GM23338 (cell line): ENCODE measurements at regions not wholly inside any gene's neighbourhood (a gene's known extent, or its start where the extent isn't known, plus 50 kb on each side); places are given as distances from the start of the nearest gene placed in this dataset.

ENCODE experiments used
- ATAC-seq: fragments of 200-7000 bp; cut with Tn5 transposase; 3 replicates; pipeline ENCODE4 v1.9.1; 2020
- DNase-seq: peaks from one replicate; pipeline ENCODE4 v3.0.0-alpha.2; 2015; ENCODE audit warnings: low spot score
- H2AFZ ChIP-seq: fragments of 200-600 bp; sonication (generic); 2 replicates; pipeline ENCODE4 v1.8.0; 2016; ENCODE audit warnings: antibody characterized with exemption, mild to moderate bottlenecking, moderate library complexity
- H3F3A ChIP-seq: fragments of 200-600 bp; sonication (generic); replicated peaks from 2 replicates; pipeline ENCODE4 v1.8.0; 2017; ENCODE audit warnings: antibody characterized with exemption, mixed run types, low read depth
- H3K27ac ChIP-seq: fragments of 200-600 bp; sonication (generic); 2 replicates; pipeline ENCODE4 v1.6.1; 2016; ENCODE audit warnings: low read depth
- H3K27me3 ChIP-seq: fragments of 200-600 bp; sonication (generic); 2 replicates; pipeline ENCODE4 v1.8.0; 2016; ENCODE audit warnings: mild to moderate bottlenecking, mixed run types, moderate library complexity; ENCODE audit not compliant: insufficient read depth
- H3K36me3 ChIP-seq: fragments of 200-600 bp; sonication (generic); 2 replicates; pipeline ENCODE4 v1.8.0; 2016; ENCODE audit warnings: mild to moderate bottlenecking; ENCODE audit not compliant: insufficient read depth
- H3K4me1 ChIP-seq: fragments of 200-600 bp; sonication (generic); 2 replicates; pipeline ENCODE4 v1.8.0; 2016; ENCODE audit warnings: mild to moderate bottlenecking, moderate library complexity; ENCODE audit not compliant: insufficient read depth
- H3K4me2 ChIP-seq: fragments of 200-600 bp; sonication (generic); 2 replicates; pipeline ENCODE4 v1.7.1; 2017; ENCODE audit warnings: mixed run types
- H3K4me3 ChIP-seq: fragments of 200-600 bp; sonication (generic); 2 replicates; pipeline ENCODE4 v1.6.1; 2016; ENCODE audit warnings: mixed run types
- H3K79me2 ChIP-seq: fragments of 200-600 bp; sonication (generic); replicated peaks from 2 replicates; pipeline ENCODE4 v1.8.0; 2017; ENCODE audit warnings: mild to moderate bottlenecking; ENCODE audit not compliant: insufficient read depth
- H3K9me2 ChIP-seq: fragments of 200-600 bp; sonication (generic); 2 replicates; pipeline ENCODE4 v1.8.0; 2017; ENCODE audit not compliant: insufficient read depth
- H4K20me1 ChIP-seq: fragments of 200-600 bp; sonication (generic); replicated peaks from 2 replicates; pipeline ENCODE4 v1.8.0; 2017; ENCODE audit warnings: mild to moderate bottlenecking; ENCODE audit not compliant: insufficient read depth
- H3K27ac Mint-ChIP-seq: 2 replicates; pipeline ENCODE4 v1.8.0; 2020; ENCODE audit warnings: inconsistent platforms, mild to moderate bottlenecking, moderate library complexity, mixed read lengths
- H3K27me3 Mint-ChIP-seq: 3 replicates; pipeline ENCODE4 v1.8.0; 2022; ENCODE audit warnings: low read depth, mild to moderate bottlenecking, moderate library complexity, mixed read lengths, inconsistent platforms; ENCODE audit not compliant: insufficient read depth, poor library complexity
- H3K36me3 Mint-ChIP-seq: 3 replicates; pipeline ENCODE4 v1.8.0; 2021; ENCODE audit warnings: low read depth, mild to moderate bottlenecking, inconsistent platforms, moderate library complexity, mixed read lengths
- H3K4me1 Mint-ChIP-seq: 3 replicates; pipeline ENCODE4 v1.8.0; 2020; ENCODE audit warnings: mild to moderate bottlenecking, inconsistent platforms, mixed read lengths
- H3K4me3 Mint-ChIP-seq: 3 replicates; pipeline ENCODE4 v1.8.0; 2021; ENCODE audit warnings: moderate library complexity, mild to moderate bottlenecking, inconsistent platforms, mixed read lengths
- H3K9me3 Mint-ChIP-seq: 3 replicates; pipeline ENCODE4 v1.8.0; 2020; ENCODE audit warnings: moderate library complexity, mild to moderate bottlenecking, inconsistent platforms, mixed read lengths
- CREB1 ChIP-seq: fragments of 250-450 bp; sonication (Bioruptor Pico); IDR thresholded peaks from 2 replicates; pipeline ENCODE4 v1.5.0; 2020; ENCODE audit warnings: low read depth, mild to moderate bottlenecking, moderate library complexity
- EZH2 ChIP-seq: fragments of 200-600 bp; sonication (generic); IDR thresholded peaks from one replicate; pipeline ENCODE4 v1.8.0; 2017; ENCODE audit warnings: antibody characterized with exemption, mild to moderate bottlenecking, low read depth; ENCODE audit not compliant: unreplicated experiment
- EZH2phosphoT487 ChIP-seq: fragments of 200-600 bp; sonication (generic); IDR thresholded peaks from one replicate; pipeline ENCODE4 v1.8.1; 2018; ENCODE audit warnings: antibody characterized with exemption; ENCODE audit not compliant: unreplicated experiment
- JUNB ChIP-seq: IDR thresholded peaks from one replicate; pipeline ENCODE4 v1.6.1; 2016; ENCODE audit warnings: antibody characterized with exemption; ENCODE audit not compliant: unreplicated experiment
- NANOG ChIP-seq: IDR thresholded peaks from 2 replicates; pipeline ENCODE4 v1.6.1; 2016; ENCODE audit warnings: antibody characterized with exemption, borderline replicate concordance
- STAT1 ChIP-seq: IDR thresholded peaks from one replicate; pipeline ENCODE4 v1.6.1; 2016; ENCODE audit warnings: antibody characterized with exemption; ENCODE audit not compliant: unreplicated experiment
- ZNF114 ChIP-seq: fragments of 250-450 bp; sonication (Bioruptor Pico); IDR thresholded peaks from 2 replicates; pipeline ENCODE4 v1.5.0; 2020; ENCODE audit warnings: mild to moderate bottlenecking, moderate library complexity
- ZNF331 ChIP-seq: fragments of 250-450 bp; sonication (Bioruptor Pico); IDR thresholded peaks from 2 replicates; pipeline ENCODE4 v1.5.0; 2020; ENCODE audit warnings: low read depth, mild to moderate bottlenecking, moderate library complexity
- TF ChIP-seq, protein P1 (sequence below): IDR thresholded peaks from 2 replicates; pipeline ENCODE4 v1.6.1; 2016; ENCODE audit warnings: antibody characterized with exemption
- TF ChIP-seq, protein P2 (sequence below): IDR thresholded peaks from one replicate; pipeline ENCODE4 v1.6.1; 2018; ENCODE audit warnings: antibody characterized with exemption; ENCODE audit not compliant: unreplicated experiment
- TF ChIP-seq, protein P3 (sequence below), 2 experiments: fragments of 200-600 bp in 1 of 2; sonication (generic) in 1 of 2; conservative IDR thresholded peaks; 2 replicates each; pipeline versions ENCODE4 v1.5.1 to v1.6.1; 2016 to 2017; ENCODE audit warnings: antibody characterized with exemption in 2 of 2, low read depth in 2 of 2, mild to moderate bottlenecking in 2 of 2, moderate library complexity in 1 of 2
- TF ChIP-seq, protein P4 (sequence below): fragments of 250-450 bp; sonication (Bioruptor Pico); IDR thresholded peaks from 2 replicates; pipeline ENCODE4 v1.5.0; 2020; ENCODE audit warnings: mild to moderate bottlenecking, moderate library complexity

DNA sequence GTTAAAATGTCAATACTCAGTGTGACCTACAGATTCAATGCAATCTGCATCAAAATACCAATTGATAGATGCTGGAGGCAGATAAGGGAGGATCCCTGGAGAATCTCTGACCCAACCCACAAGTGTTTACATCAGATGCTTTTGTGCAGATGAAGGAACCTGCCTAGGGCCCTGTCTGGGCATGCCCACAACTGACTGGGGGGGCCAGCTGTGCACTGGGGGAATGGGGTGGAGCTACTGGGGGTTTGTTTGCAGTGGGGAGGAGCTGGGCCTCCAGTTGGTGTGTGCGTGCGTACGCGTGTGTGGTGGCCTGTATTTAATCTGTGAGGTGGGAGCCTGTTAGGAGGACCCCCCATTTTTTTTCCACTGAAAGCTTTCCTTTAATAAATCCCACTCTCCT lies 244.9 kb downstream of the TRIM36 start (continued):
- TF ChIP-seq, protein P1, sequence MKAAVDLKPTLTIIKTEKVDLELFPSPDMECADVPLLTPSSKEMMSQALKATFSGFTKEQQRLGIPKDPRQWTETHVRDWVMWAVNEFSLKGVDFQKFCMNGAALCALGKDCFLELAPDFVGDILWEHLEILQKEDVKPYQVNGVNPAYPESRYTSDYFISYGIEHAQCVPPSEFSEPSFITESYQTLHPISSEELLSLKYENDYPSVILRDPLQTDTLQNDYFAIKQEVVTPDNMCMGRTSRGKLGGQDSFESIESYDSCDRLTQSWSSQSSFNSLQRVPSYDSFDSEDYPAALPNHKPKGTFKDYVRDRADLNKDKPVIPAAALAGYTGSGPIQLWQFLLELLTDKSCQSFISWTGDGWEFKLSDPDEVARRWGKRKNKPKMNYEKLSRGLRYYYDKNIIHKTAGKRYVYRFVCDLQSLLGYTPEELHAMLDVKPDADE: no peak
- TF ChIP-seq CREB1 (CRISPR knock-in tag) (no peak), STAT1 (no peak), NANOG (no peak)

DNA sequence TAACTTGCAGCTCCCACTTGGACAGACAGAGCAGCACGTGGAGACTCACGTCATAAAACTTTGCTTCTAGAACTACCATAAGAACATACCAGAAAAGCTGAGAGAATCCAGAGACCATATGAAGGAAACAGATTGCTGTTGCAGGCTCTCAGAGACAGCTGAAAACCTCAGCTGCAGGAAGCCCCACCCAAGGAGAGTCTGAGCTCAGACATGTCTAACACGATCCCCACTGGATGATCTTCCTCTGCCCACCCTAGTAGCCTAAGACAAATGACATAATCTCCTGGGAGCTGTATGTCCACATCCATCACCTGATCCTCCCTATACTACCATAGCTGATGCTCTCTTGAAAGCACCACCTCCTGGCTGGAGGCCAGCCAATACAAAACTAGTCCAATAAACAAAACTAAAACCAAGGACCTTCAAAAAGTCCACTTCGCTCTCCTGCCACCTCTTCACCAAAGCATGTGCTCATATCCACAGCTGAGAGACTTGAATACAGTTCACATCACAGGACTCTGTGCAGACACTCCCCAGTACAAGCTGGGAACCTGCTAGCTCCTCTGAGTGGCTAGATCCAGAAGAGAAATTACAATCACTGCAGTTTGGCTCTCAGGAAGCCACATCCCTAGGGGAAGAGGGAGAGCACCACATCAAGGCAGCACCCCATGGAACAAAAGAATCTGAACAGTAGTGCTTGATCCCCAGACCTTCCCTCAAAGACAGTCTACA lies 257.4 kb downstream of the TRIM36 start:
- H3K27ac Mint-ChIP-seq: no peak overlapping the region
- DNase-seq (no peak), ATAC-seq (no peak)
- Histone ChIP-seq H4K20me1 (no peaks in the 10 kb centered on the region), H3K27ac (no peak overlapping the region), H3K4me2 (no peak overlapping the region), H2AFZ (no peak overlapping the region), H3K9me2 (peaks cover 2% of the 10 kb centered on the region; the same call in 1 of the 2 replicates), H3F3A (no peaks in the 10 kb centered on the region), H3K4me1 (no peaks in the 10 kb centered on the region), H3K79me2 (no peaks in the 10 kb centered on the region), H3K4me3 (no peak overlapping the region), H3K27me3 (no peaks in the 10 kb centered on the region), H3K36me3 (no peaks in the 10 kb centered on the region)
- H3K27me3 Mint-ChIP-seq: peaks cover 2% of the 10 kb centered on the region
- H3K4me1 Mint-ChIP-seq: no peaks in the 10 kb centered on the region
- peaks cover 12% of the 10 kb centered on the region for H3K9me3 Mint-ChIP-seq
- no peak overlapping the region for H3K4me3 Mint-ChIP-seq
- H3K36me3 Mint-ChIP-seq: no peaks in the 10 kb centered on the region; the same call in 1 of the 3 replicates
- TF ChIP-seq, protein P2, sequence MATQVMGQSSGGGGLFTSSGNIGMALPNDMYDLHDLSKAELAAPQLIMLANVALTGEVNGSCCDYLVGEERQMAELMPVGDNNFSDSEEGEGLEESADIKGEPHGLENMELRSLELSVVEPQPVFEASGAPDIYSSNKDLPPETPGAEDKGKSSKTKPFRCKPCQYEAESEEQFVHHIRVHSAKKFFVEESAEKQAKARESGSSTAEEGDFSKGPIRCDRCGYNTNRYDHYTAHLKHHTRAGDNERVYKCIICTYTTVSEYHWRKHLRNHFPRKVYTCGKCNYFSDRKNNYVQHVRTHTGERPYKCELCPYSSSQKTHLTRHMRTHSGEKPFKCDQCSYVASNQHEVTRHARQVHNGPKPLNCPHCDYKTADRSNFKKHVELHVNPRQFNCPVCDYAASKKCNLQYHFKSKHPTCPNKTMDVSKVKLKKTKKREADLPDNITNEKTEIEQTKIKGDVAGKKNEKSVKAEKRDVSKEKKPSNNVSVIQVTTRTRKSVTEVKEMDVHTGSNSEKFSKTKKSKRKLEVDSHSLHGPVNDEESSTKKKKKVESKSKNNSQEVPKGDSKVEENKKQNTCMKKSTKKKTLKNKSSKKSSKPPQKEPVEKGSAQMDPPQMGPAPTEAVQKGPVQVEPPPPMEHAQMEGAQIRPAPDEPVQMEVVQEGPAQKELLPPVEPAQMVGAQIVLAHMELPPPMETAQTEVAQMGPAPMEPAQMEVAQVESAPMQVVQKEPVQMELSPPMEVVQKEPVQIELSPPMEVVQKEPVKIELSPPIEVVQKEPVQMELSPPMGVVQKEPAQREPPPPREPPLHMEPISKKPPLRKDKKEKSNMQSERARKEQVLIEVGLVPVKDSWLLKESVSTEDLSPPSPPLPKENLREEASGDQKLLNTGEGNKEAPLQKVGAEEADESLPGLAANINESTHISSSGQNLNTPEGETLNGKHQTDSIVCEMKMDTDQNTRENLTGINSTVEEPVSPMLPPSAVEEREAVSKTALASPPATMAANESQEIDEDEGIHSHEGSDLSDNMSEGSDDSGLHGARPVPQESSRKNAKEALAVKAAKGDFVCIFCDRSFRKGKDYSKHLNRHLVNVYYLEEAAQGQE: no peak
- TF ChIP-seq ZNF331 (CRISPR knock-in tag): no peak
- no peak for TF ChIP-seq STAT1
- TF ChIP-seq JUNB: no peak
- TF ChIP-seq, protein P3, sequence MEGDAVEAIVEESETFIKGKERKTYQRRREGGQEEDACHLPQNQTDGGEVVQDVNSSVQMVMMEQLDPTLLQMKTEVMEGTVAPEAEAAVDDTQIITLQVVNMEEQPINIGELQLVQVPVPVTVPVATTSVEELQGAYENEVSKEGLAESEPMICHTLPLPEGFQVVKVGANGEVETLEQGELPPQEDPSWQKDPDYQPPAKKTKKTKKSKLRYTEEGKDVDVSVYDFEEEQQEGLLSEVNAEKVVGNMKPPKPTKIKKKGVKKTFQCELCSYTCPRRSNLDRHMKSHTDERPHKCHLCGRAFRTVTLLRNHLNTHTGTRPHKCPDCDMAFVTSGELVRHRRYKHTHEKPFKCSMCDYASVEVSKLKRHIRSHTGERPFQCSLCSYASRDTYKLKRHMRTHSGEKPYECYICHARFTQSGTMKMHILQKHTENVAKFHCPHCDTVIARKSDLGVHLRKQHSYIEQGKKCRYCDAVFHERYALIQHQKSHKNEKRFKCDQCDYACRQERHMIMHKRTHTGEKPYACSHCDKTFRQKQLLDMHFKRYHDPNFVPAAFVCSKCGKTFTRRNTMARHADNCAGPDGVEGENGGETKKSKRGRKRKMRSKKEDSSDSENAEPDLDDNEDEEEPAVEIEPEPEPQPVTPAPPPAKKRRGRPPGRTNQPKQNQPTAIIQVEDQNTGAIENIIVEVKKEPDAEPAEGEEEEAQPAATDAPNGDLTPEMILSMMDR (conservative IDR thresholded peaks at IDR 0.05; ENCODE audit: low read depth in 2 of 2): no peak
- no peak for TF ChIP-seq EZH2
- TF ChIP-seq NANOG: no peak
- TF ChIP-seq, protein P4, sequence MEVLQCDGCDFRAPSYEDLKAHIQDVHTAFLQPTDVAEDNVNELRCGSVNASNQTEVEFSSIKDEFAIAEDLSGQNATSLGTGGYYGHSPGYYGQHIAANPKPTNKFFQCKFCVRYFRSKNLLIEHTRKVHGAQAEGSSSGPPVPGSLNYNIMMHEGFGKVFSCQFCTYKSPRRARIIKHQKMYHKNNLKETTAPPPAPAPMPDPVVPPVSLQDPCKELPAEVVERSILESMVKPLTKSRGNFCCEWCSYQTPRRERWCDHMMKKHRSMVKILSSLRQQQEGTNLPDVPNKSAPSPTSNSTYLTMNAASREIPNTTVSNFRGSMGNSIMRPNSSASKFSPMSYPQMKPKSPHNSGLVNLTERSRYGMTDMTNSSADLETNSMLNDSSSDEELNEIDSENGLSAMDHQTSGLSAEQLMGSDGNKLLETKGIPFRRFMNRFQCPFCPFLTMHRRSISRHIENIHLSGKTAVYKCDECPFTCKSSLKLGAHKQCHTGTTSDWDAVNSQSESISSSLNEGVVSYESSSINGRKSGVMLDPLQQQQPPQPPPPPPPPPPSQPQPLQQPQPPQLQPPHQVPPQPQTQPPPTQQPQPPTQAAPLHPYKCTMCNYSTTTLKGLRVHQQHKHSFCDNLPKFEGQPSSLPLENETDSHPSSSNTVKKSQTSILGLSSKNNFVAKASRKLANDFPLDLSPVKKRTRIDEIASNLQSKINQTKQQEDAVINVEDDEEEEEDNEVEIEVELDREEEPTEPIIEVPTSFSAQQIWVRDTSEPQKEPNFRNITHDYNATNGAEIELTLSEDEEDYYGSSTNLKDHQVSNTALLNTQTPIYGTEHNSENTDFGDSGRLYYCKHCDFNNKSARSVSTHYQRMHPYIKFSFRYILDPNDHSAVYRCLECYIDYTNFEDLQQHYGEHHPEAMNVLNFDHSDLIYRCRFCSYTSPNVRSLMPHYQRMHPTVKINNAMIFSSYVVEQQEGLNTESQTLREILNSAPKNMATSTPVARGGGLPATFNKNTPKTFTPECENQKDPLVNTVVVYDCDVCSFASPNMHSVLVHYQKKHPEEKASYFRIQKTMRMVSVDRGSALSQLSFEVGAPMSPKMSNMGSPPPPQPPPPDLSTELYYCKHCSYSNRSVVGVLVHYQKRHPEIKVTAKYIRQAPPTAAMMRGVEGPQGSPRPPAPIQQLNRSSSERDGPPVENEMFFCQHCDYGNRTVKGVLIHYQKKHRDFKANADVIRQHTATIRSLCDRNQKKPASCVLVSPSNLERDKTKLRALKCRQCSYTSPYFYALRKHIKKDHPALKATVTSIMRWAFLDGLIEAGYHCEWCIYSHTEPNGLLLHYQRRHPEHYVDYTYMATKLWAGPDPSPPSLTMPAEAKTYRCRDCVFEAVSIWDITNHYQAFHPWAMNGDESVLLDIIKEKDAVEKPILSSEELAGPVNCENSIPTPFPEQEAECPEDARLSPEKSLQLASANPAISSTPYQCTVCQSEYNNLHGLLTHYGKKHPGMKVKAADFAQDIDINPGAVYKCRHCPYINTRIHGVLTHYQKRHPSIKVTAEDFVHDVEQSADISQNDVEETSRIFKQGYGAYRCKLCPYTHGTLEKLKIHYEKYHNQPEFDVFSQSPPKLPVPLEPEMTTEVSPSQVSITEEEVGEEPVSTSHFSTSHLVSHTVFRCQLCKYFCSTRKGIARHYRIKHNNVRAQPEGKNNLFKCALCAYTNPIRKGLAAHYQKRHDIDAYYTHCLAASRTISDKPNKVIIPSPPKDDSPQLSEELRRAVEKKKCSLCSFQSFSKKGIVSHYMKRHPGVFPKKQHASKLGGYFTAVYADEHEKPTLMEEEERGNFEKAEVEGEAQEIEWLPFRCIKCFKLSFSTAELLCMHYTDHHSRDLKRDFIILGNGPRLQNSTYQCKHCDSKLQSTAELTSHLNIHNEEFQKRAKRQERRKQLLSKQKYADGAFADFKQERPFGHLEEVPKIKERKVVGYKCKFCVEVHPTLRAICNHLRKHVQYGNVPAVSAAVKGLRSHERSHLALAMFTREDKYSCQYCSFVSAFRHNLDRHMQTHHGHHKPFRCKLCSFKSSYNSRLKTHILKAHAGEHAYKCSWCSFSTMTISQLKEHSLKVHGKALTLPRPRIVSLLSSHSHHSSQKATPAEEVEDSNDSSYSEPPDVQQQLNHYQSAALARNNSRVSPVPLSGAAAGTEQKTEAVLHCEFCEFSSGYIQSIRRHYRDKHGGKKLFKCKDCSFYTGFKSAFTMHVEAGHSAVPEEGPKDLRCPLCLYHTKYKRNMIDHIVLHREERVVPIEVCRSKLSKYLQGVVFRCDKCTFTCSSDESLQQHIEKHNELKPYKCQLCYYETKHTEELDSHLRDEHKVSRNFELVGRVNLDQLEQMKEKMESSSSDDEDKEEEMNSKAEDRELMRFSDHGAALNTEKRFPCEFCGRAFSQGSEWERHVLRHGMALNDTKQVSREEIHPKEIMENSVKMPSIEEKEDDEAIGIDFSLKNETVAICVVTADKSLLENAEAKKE (CRISPR knock-in tag): no peak
- no peak for TF ChIP-seq EZH2phosphoT487
- no peak for TF ChIP-seq CREB1 (CRISPR knock-in tag)
- TF ChIP-seq ZNF114 (CRISPR knock-in tag): no peak
